ENCODE measurements at regions not wholly inside any gene's neighbourhood (a gene's known extent, or its start where the extent isn't known, plus 50 kb on each side); places are given as distances from the start of the nearest gene placed in this dataset.

- TF ChIP-seq ATF3 (CRISPR knock-in tag; conservative IDR thresholded peaks at IDR 0.05) = no peak
- no peak for TF ChIP-seq NR2C2 (CRISPR knock-in tag; IDR thresholded peaks at IDR 0.05)
- no peak for TF ChIP-seq ATF2 (CRISPR knock-in tag; IDR thresholded peaks at IDR 0.05; ENCODE audit: borderline replicate concordance, low read depth)
- no peak for TF ChIP-seq FOXP1 (CRISPR knock-in tag; IDR thresholded peaks at IDR 0.05; ENCODE audit: borderline replicate concordance)
- TF ChIP-seq ZNF121 (CRISPR knock-in tag; IDR thresholded peaks at IDR 0.05) = no peak
- TF ChIP-seq EMX1 (CRISPR knock-in tag; IDR thresholded peaks at IDR 0.05) = no peak
- no peak for TF ChIP-seq ZMAT4 (CRISPR knock-in tag; IDR thresholded peaks at IDR 0.05)
Measured at GRCh38 chr14:37698840-37699777, 103.7 kb downstream of the TTC6 start (continued).

- H3K4me3 Mint-ChIP-seq = no peak overlapping the region
- peaks cover 7% of the 10 kb centered on the region for H3K9me3 Mint-ChIP-seq
- TF ChIP-seq PRDM15 (CRISPR knock-in tag; IDR thresholded peaks at IDR 0.05) = no peak
- TF ChIP-seq RORB (CRISPR knock-in tag; IDR thresholded peaks at IDR 0.05) = no peak
- no peak for TF ChIP-seq SOX15 (CRISPR knock-in tag; IDR thresholded peaks at IDR 0.05)
- TF ChIP-seq USF1 (CRISPR knock-in tag; IDR thresholded peaks at IDR 0.05) = no peak
- no peak for TF ChIP-seq TP53 (CRISPR knock-in tag; IDR thresholded peaks at IDR 0.05)
- TF ChIP-seq CBFB (CRISPR knock-in tag; IDR thresholded peaks at IDR 0.05; ENCODE audit: low read depth) = no peak
- no peak for TF ChIP-seq ZNF121 (CRISPR knock-in tag; IDR thresholded peaks at IDR 0.05)
- TF ChIP-seq PREB (CRISPR knock-in tag; IDR thresholded peaks at IDR 0.05; ENCODE audit: borderline replicate concordance) = no peak
- no peak for TF ChIP-seq STAT6 (CRISPR knock-in tag; conservative IDR thresholded peaks at IDR 0.05; ENCODE audit: low read depth)
- TF ChIP-seq JUN (CRISPR knock-in tag; IDR thresholded peaks at IDR 0.05) = no peak
- TF ChIP-seq ZNF232 (CRISPR knock-in tag; IDR thresholded peaks at IDR 0.05) = no peak
- no peak for TF ChIP-seq MXD4 (CRISPR knock-in tag; IDR thresholded peaks at IDR 0.05; ENCODE audit: borderline replicate concordance)
- TF ChIP-seq NR3C1 (CRISPR knock-in tag; conservative IDR thresholded peaks at IDR 0.05; ENCODE audit: low read depth) = no peak
- TF ChIP-seq AFF4 (CRISPR knock-in tag; IDR thresholded peaks at IDR 0.05; ENCODE audit: borderline replicate concordance) = no peak
- ATAC-seq (no peak), DNase-seq (ENCODE audit: low spot score) (no peak)
- POLR2A ChIA-PET = no interaction called here
- H3K27ac Mint-ChIP-seq = no peak overlapping the region
- CTCF ChIA-PET = interaction anchor here (0.6 to 2.9 kb wide), 2 partner anchors 167 to 182 kb away, joined by 3 to 9 read pairs; no protein-coding TSS in a partner anchor
- H3K36me3 Mint-ChIP-seq = no peaks in the 10 kb centered on the region
- peaks cover 6% of the 10 kb centered on the region for H3K27me3 Mint-ChIP-seq (ENCODE audit: low read depth)
- peaks cover 8% of the 10 kb centered on the region for H3K4me1 Mint-ChIP-seq
Measured at GRCh38 chr14:37707716-37708115, 112.3 kb downstream of the TTC6 start.

All from WTC11 (cell line).